LNCaP clone FGC (cell line): ENCODE measurements at regions not wholly inside any gene's neighbourhood (a gene's known extent, or its start where the extent isn't known, plus 50 kb on each side); places are given as distances from the start of the nearest gene placed in this dataset.

Source experiments
- DNase-seq: peaks from one replicate; pipeline ENCODE4 v3.0.0-alpha.2; 2011; ENCODE audit warnings: low read depth
- H3K4me3 ChIP-seq: 2 replicates; pipeline ENCODE4 v1.5.1; 2011; ENCODE audit warnings: mild to moderate bottlenecking, low read depth, low read length, control low read depth
- TF ChIP-seq, protein P1 (sequence below): IDR thresholded peaks from 2 replicates; pipeline ENCODE4 v1.5.1; 2012; ENCODE audit warnings: mild to moderate bottlenecking; ENCODE audit not compliant: control insufficient read depth, insufficient read depth; ENCODE audit errors: extremely low read depth

DNA sequence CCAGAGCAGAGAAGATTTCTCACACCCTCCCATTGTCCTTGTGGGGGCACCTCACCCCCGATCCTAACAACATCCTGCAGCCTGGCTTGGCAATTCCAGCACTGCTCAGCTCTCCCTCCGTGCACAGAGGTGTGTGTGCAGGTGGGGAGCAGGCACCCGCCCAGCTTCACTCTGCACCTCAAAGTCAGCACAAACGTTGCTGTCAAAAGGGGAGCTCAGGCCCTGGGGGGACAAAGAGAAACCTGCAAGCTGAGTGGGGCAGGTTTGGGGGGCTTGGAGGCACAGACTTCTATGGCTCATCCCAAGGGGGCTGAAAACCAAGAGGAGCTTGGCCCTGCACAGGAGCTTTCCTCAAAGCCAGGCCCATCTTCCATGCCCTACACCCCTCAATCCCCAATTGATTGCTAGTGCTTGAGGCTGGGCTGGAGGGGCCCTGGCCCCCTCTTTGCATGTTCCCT lies 231.9 kb upstream of the TNRC6C start:
- H3K4me3 ChIP-seq = no peak overlapping the region
- TF ChIP-seq, protein P1, sequence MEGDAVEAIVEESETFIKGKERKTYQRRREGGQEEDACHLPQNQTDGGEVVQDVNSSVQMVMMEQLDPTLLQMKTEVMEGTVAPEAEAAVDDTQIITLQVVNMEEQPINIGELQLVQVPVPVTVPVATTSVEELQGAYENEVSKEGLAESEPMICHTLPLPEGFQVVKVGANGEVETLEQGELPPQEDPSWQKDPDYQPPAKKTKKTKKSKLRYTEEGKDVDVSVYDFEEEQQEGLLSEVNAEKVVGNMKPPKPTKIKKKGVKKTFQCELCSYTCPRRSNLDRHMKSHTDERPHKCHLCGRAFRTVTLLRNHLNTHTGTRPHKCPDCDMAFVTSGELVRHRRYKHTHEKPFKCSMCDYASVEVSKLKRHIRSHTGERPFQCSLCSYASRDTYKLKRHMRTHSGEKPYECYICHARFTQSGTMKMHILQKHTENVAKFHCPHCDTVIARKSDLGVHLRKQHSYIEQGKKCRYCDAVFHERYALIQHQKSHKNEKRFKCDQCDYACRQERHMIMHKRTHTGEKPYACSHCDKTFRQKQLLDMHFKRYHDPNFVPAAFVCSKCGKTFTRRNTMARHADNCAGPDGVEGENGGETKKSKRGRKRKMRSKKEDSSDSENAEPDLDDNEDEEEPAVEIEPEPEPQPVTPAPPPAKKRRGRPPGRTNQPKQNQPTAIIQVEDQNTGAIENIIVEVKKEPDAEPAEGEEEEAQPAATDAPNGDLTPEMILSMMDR = no peak
- DNase-seq = no peak

DNA sequence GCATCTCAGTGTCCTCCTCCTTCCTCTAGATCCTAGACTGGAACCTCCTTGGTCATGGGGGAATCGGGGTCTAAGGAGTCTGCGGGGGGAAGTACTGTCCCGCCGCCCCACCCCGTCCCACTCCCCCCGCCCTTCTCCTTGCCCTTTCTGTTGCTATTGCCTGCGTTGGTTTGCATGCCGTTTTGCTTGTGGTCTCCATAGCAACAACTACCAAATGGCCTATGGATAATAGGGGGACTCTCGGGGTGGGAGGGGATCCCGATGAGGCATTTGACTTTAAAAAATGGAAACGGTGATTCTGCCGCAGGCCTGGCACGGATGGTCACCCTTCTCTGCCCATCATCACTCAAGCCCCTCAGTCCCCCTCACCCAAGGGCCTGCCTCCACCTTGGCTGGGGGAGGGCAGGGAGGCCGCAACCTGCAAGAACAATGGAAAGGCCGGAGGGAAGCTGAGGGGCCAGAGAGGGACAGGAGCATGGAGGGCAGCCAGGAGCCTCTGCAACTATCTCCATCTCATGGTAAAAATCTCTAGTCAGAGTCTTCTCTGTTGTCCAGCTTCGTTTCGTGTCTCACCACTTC lies 231.4 kb upstream of the TNRC6C start:
- DNase-seq = no peak
- H3K4me3 ChIP-seq = no peak overlapping the region
- TF ChIP-seq, protein P1 = no peak

DNA sequence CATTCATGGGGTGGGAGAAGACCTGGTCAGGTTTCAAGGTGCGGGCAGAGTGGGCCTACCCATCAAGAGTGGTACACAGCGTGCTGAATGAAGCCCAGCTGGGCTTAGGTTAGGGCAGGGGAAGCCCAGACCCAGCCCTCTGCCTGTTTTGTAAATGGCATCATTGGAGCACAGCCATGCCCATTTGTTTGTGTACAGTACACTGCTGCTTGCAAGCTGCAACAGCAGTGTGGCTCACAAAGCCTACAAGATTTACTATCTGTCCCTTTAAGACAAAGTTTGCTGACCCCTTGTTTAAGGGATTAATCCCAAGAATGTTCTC lies 230.1 kb upstream of the TNRC6C start:
- no peak overlapping the region for H3K4me3 ChIP-seq
- TF ChIP-seq, protein P1 = no peak
- no peak for DNase-seq

DNA sequence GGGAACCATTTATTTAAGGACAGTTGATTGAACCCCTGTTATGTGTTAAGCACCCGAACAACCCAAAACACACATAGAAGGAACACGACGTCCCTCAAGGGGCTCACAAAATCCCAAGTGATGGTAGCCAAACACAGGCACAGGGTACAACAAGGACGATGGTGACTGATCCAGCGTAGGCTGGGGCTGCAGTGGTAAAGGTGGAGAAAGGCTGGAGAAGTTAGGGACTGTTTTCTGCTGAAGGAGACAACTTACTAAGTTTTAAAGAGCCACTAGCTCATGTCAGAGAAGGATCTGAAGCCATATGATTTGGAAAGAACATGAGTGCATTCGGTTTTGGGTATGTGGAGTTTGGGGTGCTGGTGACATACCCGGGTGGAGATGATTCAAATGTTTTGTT lies 229.6 kb upstream of the TNRC6C start:
- no peak overlapping the region for H3K4me3 ChIP-seq
- no peak for DNase-seq
- TF ChIP-seq, protein P1 = no peak

DNA sequence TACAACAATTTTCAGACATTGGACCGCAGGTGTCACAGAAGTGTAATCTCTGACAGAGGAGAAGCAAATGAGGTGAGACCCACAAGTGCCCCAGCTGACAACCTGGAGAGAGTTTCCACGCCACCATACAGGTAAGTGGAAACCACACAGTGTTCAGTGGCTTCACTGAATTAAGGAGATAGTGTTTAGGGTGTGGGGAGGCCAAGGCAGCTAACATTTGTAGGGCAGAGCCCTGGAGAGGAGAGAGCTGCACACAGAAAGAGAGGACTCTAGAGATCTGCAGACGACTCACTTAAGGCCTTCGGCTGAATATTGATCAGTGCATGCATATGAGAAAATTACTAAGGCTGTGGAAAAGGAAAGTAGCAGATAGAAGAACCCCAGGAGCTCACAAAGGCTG lies 228.9 kb upstream of the TNRC6C start:
- H3K4me3 ChIP-seq = no peak overlapping the region
- TF ChIP-seq, protein P1 = no peak
- no peak for DNase-seq

DNA sequence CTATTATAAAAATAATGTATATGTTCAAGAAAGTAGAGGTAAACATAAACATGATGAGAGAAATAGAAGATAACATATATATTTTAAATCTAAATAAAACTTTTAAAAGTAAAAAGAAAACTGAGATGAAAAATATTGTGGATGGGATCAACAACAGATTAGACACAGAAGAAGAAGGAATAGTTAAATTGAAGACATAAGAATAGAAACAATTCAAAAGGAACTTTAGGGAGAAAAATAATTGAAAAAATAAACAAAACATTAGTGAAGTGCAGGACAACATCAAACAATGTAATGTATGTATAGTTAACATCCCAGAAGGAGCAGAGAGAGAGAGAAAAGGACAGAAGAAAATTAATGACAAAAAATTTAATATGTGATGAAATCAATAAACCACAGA lies 228.1 kb upstream of the TNRC6C start:
- DNase-seq = no peak
- TF ChIP-seq, protein P1 = no peak

DNA sequence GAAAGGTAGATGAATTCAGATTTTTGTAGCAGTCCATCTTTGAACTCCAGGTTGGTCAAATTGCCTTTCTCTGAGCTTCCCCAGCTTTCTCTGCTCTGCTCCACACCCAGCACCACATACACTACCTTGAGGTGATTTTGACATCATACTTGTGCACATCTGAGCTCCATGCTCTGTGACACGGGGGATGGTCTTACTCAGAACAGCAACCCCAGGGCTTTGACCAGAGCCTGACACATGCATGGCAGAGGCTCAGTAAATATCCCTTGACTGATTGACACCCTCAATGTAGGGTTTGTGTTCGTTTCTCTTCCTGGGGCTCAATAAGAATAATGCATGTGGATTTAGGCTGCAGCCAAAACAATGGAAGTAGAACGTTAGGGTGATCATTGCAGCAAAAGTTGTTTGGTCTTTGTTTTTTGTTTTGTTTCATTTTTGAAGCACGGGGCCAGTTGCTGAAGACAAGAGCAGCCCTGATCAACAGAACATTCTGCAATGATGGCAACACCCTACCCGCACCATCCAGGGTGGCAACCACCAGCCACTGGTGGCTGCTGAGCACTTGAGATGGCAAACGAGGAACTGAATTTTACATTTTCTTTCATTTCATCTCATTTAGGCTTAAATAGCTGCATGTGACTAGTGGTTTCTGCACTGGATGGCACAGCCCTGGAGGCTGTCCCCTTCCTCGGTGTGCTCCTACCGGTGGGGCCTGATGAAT lies 224.8 kb upstream of the TNRC6C start:
- TF ChIP-seq, protein P1 = no peak
- DNase-seq = no peak
- no peak overlapping the region for H3K4me3 ChIP-seq

More for the DNA sequence above, 228.1 kb upstream of the TNRC6C start:
- no peak overlapping the region for H3K4me3 ChIP-seq
